T-cell (primary cell): ENCODE measurements at regions not wholly inside any gene's neighbourhood (a gene's known extent, or its start where the extent isn't known, plus 50 kb on each side); places are given as distances from the start of the nearest gene placed in this dataset.

Experiments used
- ATAC-seq, 4 experiments: fragments of 200-7000 bp in 3 of 4; fragments of 150-1000 bp in 1 of 4; cut with Tn5 transposase; replicated peaks in 1 of 4; 1 replicate in 3 of 4; 2 replicates in 1 of 4; pipeline ENCODE4 v1.10.0; 2021; ENCODE audit warnings: moderate library complexity in 3 of 4, mild to moderate bottlenecking in 2 of 4, moderate number of reproducible peaks in 1 of 4
- CTCF ChIA-PET, 2 donors: fragments of 300-600 bp; sonication (Branson Sonifier 250); formaldehyde crosslinking; loops; one replicate each; lab custom pipeline; 2022; ENCODE audit warnings: antibody characterized with exemption in 2 of 2; lab: Charles Lee
- POLR2A ChIA-PET, 2 donors: fragments of 300-600 bp; sonication (Branson Sonifier 250); formaldehyde crosslinking; loops; one replicate each; lab custom pipeline; 2022; ENCODE audit warnings: antibody characterized with exemption in 2 of 2; lab: Charles Lee
- DNase-seq, 35 experiments: peaks; one replicate each; pipeline versions ENCODE4 v3.0.0 to v3.0.0-alpha.2; 2013 to 2023
- H3K27ac ChIP-seq: one replicate; pipeline ENCODE4 v1.5.1; 2013; ENCODE audit warnings: low read length
- H3K27me3 ChIP-seq, 2 experiments: replicated peaks in 1 of 2; 1 replicate in 1 of 2; 2 replicates in 1 of 2; pipeline versions ENCODE4 v1.6.1 to v1.7.0; 2013; ENCODE audit warnings: low read length in 1 of 2, mixed read lengths in 1 of 2; ENCODE audit not compliant: control insufficient read depth in 2 of 2, insufficient read depth in 2 of 2; ENCODE audit errors: extremely low read depth in 1 of 2
- H3K36me3 ChIP-seq, 2 donors: 1 replicate in 1 of 2; 2 replicates in 1 of 2; pipeline versions ENCODE4 v1.6.1 to v1.7.0; 2013; ENCODE audit warnings: low read length in 1 of 2; ENCODE audit not compliant: control insufficient read depth in 2 of 2, insufficient read depth in 1 of 2; ENCODE audit errors: extremely low read depth in 1 of 2
- H3K4me1 ChIP-seq, 2 experiments: 1 replicate in 1 of 2; 2 replicates in 1 of 2; pipeline versions ENCODE4 v1.6.1 to v1.7.0; 2013; ENCODE audit warnings: low read length in 2 of 2, mixed read lengths in 1 of 2; ENCODE audit not compliant: insufficient read depth in 2 of 2, control insufficient read depth in 1 of 2; ENCODE audit errors: extremely low read depth in 1 of 2
- H3K4me3 ChIP-seq, 2 donors: 1 replicate in 1 of 2; 2 replicates in 1 of 2; pipeline versions ENCODE4 v1.5.1 to v1.7.0; 2013; ENCODE audit warnings: mild to moderate bottlenecking in 2 of 2, low read length in 1 of 2, moderate library complexity in 1 of 2; ENCODE audit not compliant: control insufficient read depth in 1 of 2; ENCODE audit errors: extremely low read depth in 1 of 2
- H3K9me3 ChIP-seq: 2 replicates; pipeline ENCODE4 v1.7.0; 2013
- H3K27ac Mint-ChIP-seq, 2 donors: one replicate each; pipeline ENCODE4 v1.8.0; 2020 to 2021; ENCODE audit warnings: mild to moderate bottlenecking in 2 of 2, mixed read lengths in 2 of 2
- H3K27me3 Mint-ChIP-seq, 2 donors: one replicate each; pipeline ENCODE4 v1.8.0; 2021 to 2022; ENCODE audit warnings: mixed read lengths in 2 of 2
- H3K36me3 Mint-ChIP-seq: one replicate; pipeline ENCODE4 v1.8.0; 2021; ENCODE audit warnings: mixed read lengths
- H3K4me1 Mint-ChIP-seq, 3 donors: one replicate each; pipeline ENCODE4 v1.8.0; 2020 to 2022; ENCODE audit warnings: mixed read lengths in 3 of 3, mild to moderate bottlenecking in 1 of 3
- H3K4me3 Mint-ChIP-seq, 3 donors: one replicate each; pipeline ENCODE4 v1.8.0; 2020 to 2022; ENCODE audit warnings: mild to moderate bottlenecking in 3 of 3, mixed read lengths in 3 of 3, moderate library complexity in 3 of 3
- H3K9me3 Mint-ChIP-seq, 3 donors: one replicate each; pipeline ENCODE4 v1.8.0; 2020 to 2022; ENCODE audit warnings: mixed read lengths in 3 of 3
- WGBS: methylation state at CpG from one replicate; pipeline ENCODE4 v1.1.5; 2013; ENCODE audit warnings: missing lambda C conversion rate; ENCODE audit not compliant: insufficient coverage; 5-methylcytosine and 5-hydroxymethylcytosine counted together

- ATAC-seq, result no peak
- H3K27ac Mint-ChIP-seq, result no peak overlapping the region
- no CpG with 5 or more reads among the region's 2 CpGs for WGBS
- peaks cover 0 to 6% (median 0%) of the 10 kb centered on the region in 3 donors for H3K9me3 Mint-ChIP-seq
- H3K36me3 ChIP-seq, result no peaks in the 10 kb centered on the region
- ChIA-PET CTCF (no interaction called here), POLR2A (interaction anchor here in 1 of 2 donors (0.7 kb wide), 1 partner anchor 305 kb away, joined by 3 read pairs; no protein-coding TSS in a partner anchor)
- no peak overlapping the region for H3K4me3 ChIP-seq
- no peaks in the 10 kb centered on the region for H3K4me1 Mint-ChIP-seq
- no peak overlapping the region for H3K27ac ChIP-seq
- H3K9me3 ChIP-seq, result no peaks in the 10 kb centered on the region
- H3K36me3 Mint-ChIP-seq, result no peaks in the 10 kb centered on the region
- H3K4me1 ChIP-seq, result no peaks in the 10 kb centered on the region
- peaks cover 0 to 2% of the 10 kb centered on the region in 2 donors for H3K27me3 Mint-ChIP-seq
- no peaks in the 10 kb centered on the region for H3K27me3 ChIP-seq
- DNase-seq, result no peak
- no peak overlapping the region for H3K4me3 Mint-ChIP-seq
These were observed 82.0 kb upstream of the WDR17 start for GRCh38 chr4:175983636-175984035.

- Mint-ChIP-seq H3K36me3 (no peaks in the 10 kb centered on the region), H3K4me3 (no peak overlapping the region), H3K4me1 (no peaks in the 10 kb centered on the region), H3K9me3 (peaks cover 0 to 6% (median 0%) of the 10 kb centered on the region in 3 donors), H3K27me3 (peaks cover 0 to 3% of the 10 kb centered on the region in 2 donors), H3K27ac (no peak overlapping the region)
- Histone ChIP-seq H3K27me3 (no peaks in the 10 kb centered on the region), H3K4me3 (no peak overlapping the region), H3K36me3 (no peaks in the 10 kb centered on the region), H3K4me1 (no peaks in the 10 kb centered on the region), H3K9me3 (no peaks in the 10 kb centered on the region), H3K27ac (no peak overlapping the region)
- ChIA-PET CTCF (interaction anchor here in 1 of 2 donors (0.7 to 1.0 kb wide), 2 partner anchors 9 to 304 kb away, joined by 3 read pairs; no protein-coding TSS in a partner anchor), POLR2A (no interaction called here)
- ATAC-seq (no peak), DNase-seq (no peak)
- WGBS, result 83% methylated on average over 1 of the region's 1 CpG
These were observed 79.0 kb upstream of the WDR17 start for GRCh38 chr4:175986668-175987067.

- Histone ChIP-seq H3K4me3 (no peak overlapping the region), H3K27ac (no peak overlapping the region), H3K9me3 (no peaks in the 10 kb centered on the region), H3K36me3 (no peaks in the 10 kb centered on the region), H3K4me1 (no peaks in the 10 kb centered on the region), H3K27me3 (no peaks in the 10 kb centered on the region)
- H3K4me1 Mint-ChIP-seq, result no peaks in the 10 kb centered on the region
- H3K36me3 Mint-ChIP-seq, result no peaks in the 10 kb centered on the region
- ChIA-PET POLR2A (no interaction called here), CTCF (no interaction called here)
- H3K27me3 Mint-ChIP-seq, result peaks cover 0 to 3% of the 10 kb centered on the region in 2 donors
- H3K9me3 Mint-ChIP-seq, result peaks cover 0 to 6% (median 0%) of the 10 kb centered on the region in 3 donors
- no CpG with 5 or more reads among the region's 1 CpG for WGBS
- ATAC-seq (no peak), DNase-seq (no peak)
- no peak overlapping the region for H3K4me3 Mint-ChIP-seq
- H3K27ac Mint-ChIP-seq, result no peak overlapping the region
These were observed 77.1 kb upstream of the WDR17 start for GRCh38 chr4:175988511-175988910.

GRCh38 chr4:175996206-175996605, 69.4 kb upstream of the WDR17 start:
- no peaks in the 10 kb centered on the region for H3K9me3 ChIP-seq
- ChIA-PET CTCF (interaction anchor here in 1 of 2 donors (1.3 kb wide), 1 partner anchor 9 kb away, joined by 3 read pairs; no protein-coding TSS in a partner anchor), POLR2A (no interaction called here)
- H3K4me1 ChIP-seq, result no peaks in the 10 kb centered on the region
- DNase-seq, result no peak
- Mint-ChIP-seq H3K4me3 (no peak overlapping the region), H3K27me3 (peaks cover 13 to 21% of the 10 kb centered on the region in 2 donors), H3K4me1 (no peaks in the 10 kb centered on the region), H3K36me3 (no peaks in the 10 kb centered on the region), H3K27ac (no peak overlapping the region), H3K9me3 (no peaks in the 10 kb centered on the region)
- no peak overlapping the region for H3K27ac ChIP-seq
- H3K36me3 ChIP-seq, result no peaks in the 10 kb centered on the region
- peaks cover 0 to 6% of the 10 kb centered on the region in 2 experiments for H3K27me3 ChIP-seq
- no peak for ATAC-seq
- H3K4me3 ChIP-seq, result no peak overlapping the region

GRCh38 chr4:175997291-175997690, 68.3 kb upstream of the WDR17 start:
- Histone ChIP-seq H3K9me3 (no peaks in the 10 kb centered on the region), H3K27me3 (peaks cover 0 to 17% of the 10 kb centered on the region in 2 experiments), H3K4me3 (no peak overlapping the region), H3K36me3 (no peaks in the 10 kb centered on the region), H3K27ac (no peak overlapping the region), H3K4me1 (peaks cover 0 to 5% of the 10 kb centered on the region in 2 experiments)
- ChIA-PET CTCF (no interaction called here), POLR2A (no interaction called here)
- no CpG with 5 or more reads among the region's 2 CpGs for WGBS
- peaks cover 1 to 7% (median 3%) of the 10 kb centered on the region in 3 donors for H3K4me1 Mint-ChIP-seq
- H3K27me3 Mint-ChIP-seq, result peaks cover 18 to 27% of the 10 kb centered on the region in 2 donors
- no peaks in the 10 kb centered on the region for H3K36me3 Mint-ChIP-seq
- H3K9me3 Mint-ChIP-seq, result no peaks in the 10 kb centered on the region
- no peak overlapping the region for H3K27ac Mint-ChIP-seq
- ATAC-seq, result no peak
- H3K4me3 Mint-ChIP-seq, result no peak overlapping the region
- DNase-seq, result no peak

GRCh38 chr4:175998782-175999181, 66.9 kb upstream of the WDR17 start:
- ChIA-PET POLR2A (no interaction called here), CTCF (no interaction called here)
- no peak overlapping the region for H3K27ac Mint-ChIP-seq

GRCh38 chr4:175999944-176000343, 65.7 kb upstream of the WDR17 start:
- Mint-ChIP-seq H3K27me3 (peaks cover 32 to 39% of the 10 kb centered on the region in 2 donors), H3K27ac (no peak overlapping the region), H3K4me3 (no peak overlapping the region), H3K9me3 (no peaks in the 10 kb centered on the region), H3K36me3 (no peaks in the 10 kb centered on the region), H3K4me1 (peaks cover 6 to 12% (median 6%) of the 10 kb centered on the region in 3 donors)
- Histone ChIP-seq H3K27me3 (peaks cover 0 to 23% of the 10 kb centered on the region in 2 experiments), H3K27ac (no peak overlapping the region), H3K36me3 (no peaks in the 10 kb centered on the region), H3K4me1 (peaks cover 0 to 7% of the 10 kb centered on the region in 2 experiments), H3K9me3 (no peaks in the 10 kb centered on the region), H3K4me3 (no peak overlapping the region)
- CTCF ChIA-PET, result no interaction called here
- no peak for DNase-seq
- POLR2A ChIA-PET, result no interaction called here
- no peak for ATAC-seq
- no CpG with 5 or more reads among the region's 2 CpGs for WGBS

More at GRCh38 chr4:175998782-175999181, 66.9 kb upstream of the WDR17 start:
- H3K27ac ChIP-seq, result no peak overlapping the region
- no peaks in the 10 kb centered on the region for H3K9me3 ChIP-seq
- H3K36me3 Mint-ChIP-seq, result no peaks in the 10 kb centered on the region
- DNase-seq (no peak), ATAC-seq (no peak)
- H3K4me3 ChIP-seq, result no peak overlapping the region
- H3K4me3 Mint-ChIP-seq, result no peak overlapping the region
- H3K27me3 Mint-ChIP-seq, result peaks cover 32 to 39% of the 10 kb centered on the region in 2 donors
- H3K27me3 ChIP-seq, result peaks cover 0 to 22% of the 10 kb centered on the region in 2 experiments
- H3K4me1 Mint-ChIP-seq, result peaks cover 6 to 12% (median 6%) of the 10 kb centered on the region in 3 donors
- peaks cover 0 to 7% of the 10 kb centered on the region in 2 experiments for H3K4me1 ChIP-seq
- H3K36me3 ChIP-seq, result no peaks in the 10 kb centered on the region
- no peaks in the 10 kb centered on the region for H3K9me3 Mint-ChIP-seq
